ENCODE measurements at regions not wholly inside any gene's neighbourhood (a gene's known extent, or its start where the extent isn't known, plus 50 kb on each side); places are given as distances from the start of the nearest gene placed in this dataset.
A peak's percentile ranks its signal among the peaks of the same experiment; 100 is the strongest.

DNA sequence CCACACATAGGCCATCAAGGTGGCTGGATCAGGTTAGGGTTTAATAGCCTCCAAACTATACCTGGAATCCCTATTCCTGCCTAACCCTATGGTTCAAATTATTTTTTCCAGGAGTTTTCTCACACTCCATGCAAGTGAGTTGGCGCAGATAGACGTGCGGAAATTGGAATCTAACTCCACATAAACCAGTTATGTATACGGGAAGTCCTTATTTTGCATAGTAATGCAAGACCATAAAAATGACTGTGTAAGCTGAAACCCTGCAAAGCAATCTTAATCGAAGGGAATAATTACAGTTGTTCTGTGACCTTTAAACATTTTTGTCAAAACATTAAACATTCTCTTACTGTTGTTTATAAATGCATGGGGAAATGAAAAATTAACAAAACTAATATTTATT, 200.1 kb upstream of the SIX2 start:
- DNase-seq = no peak

- DNase-seq = no peak
Observed at GRCh38 chr2:45207101-45207500, 197.8 kb upstream of the SIX2 start.

- DNase-seq = no peak
Observed at GRCh38 chr2:45205985-45206384, 196.7 kb upstream of the SIX2 start.

- DNase-seq = no peak
Observed at GRCh38 chr2:45205480-45205879, 196.2 kb upstream of the SIX2 start.

DNA sequence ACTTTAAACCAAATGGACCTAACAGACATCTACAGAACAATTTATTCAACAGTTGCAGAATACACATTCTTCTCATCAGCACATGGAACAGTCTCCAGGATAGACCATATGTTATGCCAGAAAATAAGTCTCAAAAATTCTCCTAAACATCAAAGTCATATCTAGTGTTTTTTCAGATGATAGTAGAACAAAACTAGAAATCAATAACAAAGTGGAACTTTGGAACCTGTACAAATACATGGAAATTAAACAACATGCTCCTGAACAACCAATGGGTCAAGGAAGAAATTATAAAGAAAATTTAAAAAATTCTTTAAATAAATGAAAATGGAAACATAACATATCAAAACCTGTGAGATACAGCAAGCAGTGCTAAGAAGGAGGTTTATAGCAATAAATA, 194.1 kb upstream of the SIX2 start:
- DNase-seq = no peak

- peak; percentile 14 for DNase-seq
Observed at GRCh38 chr2:45199973-45200372, 190.7 kb upstream of the SIX2 start.

GRCh38 chr2:45195916-45196315, 186.7 kb upstream of the SIX2 start:
- no peak for DNase-seq

- no peak for DNase-seq
Observed at GRCh38 chr2:45194596-45194995, 185.3 kb upstream of the SIX2 start.

DNA sequence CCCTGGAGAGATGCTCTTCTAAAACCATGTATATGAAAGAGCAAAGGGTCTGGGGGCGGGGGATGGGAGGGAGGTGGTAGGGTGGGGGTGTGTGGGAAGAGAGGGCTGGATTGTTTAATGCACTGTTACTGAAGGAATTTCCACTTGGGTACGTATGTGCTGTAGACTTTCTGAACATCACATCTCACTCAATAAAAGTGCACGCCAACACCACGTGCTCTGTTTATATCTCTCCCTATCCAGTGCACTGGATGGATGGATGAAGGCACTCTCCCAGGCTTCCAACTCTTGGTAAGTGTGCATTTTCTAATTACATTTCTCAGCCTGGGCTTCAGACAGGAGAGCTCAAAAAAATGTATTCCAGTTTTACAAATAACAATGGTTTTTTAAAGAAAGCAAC, 184.3 kb upstream of the SIX2 start:
- no peak for DNase-seq

- no peak for DNase-seq
Observed at GRCh38 chr2:45192991-45193390, 183.7 kb upstream of the SIX2 start.

GRCh38 chr2:45192481-45192880, 183.2 kb upstream of the SIX2 start:
- no peak for DNase-seq

DNA sequence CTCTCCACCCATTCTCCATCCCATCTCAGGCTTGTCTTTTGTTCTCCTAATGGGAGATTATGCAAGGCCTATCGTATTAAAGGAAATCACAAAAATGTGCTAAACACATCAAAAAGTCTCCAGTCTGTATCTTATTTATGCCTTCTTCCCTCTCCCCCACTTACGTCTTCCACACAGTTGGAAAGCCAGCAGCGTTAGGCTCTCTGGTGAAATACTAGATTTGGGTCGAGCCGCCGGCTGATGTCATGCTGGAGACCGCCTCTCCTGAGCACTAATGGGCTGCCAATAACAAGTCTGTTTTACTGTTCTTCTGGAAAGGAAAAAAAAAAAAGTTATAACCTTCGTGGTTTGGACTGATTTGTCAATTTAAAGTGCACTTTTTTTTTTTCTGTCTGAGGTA, 182.7 kb upstream of the SIX2 start:
- no peak for DNase-seq

DNA sequence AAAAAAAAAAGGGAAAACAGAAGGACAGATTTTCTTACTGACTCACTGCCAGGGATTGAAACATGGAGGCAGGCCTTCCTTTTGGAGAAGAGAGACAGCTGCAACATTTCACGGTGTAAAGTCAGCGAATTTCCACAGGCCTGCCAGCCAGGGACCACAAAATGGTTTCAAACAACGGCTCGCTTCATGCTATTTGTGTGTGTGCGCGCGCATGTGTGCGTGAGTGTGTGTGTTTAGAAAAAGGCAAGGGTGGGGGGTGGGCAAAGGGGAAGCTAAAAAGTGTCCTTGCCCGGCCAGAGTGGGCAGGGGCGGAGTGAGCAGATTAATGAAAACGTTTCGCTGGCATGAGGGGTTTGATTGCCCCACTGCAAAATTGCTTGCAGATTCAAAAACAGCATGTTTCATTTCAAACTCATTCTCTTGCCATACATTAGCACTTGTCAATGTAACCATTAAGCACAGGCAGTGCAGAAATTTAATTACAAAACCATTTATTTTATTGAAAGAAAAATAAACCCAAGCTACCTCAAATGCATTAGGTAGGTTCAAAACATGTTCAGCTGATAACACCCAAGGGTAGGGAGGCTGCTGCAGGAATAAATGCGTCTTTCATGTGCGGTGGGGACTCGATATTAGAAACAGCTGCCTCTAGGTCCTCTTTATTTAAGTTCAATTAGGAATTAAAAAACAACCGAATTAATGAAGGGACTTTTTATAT, 182.1 kb upstream of the SIX2 start:
- no peak for DNase-seq

DNA sequence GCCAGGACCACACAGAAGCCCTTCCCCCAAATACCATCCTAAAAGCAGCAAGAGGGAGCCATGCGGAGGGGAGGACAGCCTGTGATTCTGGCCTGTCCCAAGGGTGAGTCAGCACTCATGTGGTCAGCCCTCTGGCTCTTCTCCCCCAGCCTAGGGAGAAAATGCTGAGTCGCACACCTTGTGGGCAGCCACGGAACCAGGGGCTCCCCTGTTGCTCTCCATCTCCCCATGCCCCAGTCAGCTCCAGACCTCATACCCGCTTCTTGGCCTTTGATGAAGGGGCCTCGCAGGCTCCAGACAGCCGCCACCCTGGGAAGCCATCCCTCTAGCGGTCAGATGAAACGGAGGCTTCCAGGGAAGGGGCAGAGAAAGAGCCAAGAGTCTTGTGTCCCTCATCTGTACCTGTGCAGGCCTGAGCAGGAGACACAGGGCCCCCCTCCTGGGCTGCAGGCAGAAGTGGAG, 181.3 kb upstream of the SIX2 start:
- DNase-seq = no peak

GRCh38 chr2:45184606-45185005, 175.4 kb upstream of the SIX2 start:
- peak; percentile 35 for DNase-seq

DNA sequence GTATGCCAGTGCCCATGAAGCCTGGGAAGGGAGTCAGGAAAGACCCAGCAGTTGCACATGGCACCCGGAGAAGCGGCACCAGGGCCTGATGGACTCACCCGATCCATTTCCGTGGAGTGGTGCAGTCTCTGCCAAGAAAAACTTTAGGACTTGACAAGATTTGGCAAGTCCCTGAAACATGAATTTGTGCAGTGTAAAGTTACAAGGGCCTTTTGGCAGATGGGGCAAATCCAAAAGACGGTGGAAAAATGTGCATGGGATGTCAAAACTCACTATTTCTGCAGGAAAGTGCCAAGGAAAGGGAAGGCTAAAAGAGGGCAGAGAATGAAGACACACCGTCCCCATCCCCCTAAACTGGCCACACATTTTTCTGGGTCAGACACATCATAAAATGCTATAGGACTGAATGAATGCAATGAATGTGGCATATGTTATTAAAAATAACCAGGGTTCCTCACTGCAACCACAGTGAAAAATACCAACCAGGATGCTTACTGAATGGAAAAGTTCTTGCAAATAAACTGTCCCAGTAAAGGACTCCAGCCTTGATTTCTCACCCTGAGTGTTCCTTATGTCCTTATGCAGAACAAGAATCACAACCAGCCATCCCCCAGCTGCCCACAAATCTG, 173.5 kb upstream of the SIX2 start:
- DNase-seq = no peak

DNA sequence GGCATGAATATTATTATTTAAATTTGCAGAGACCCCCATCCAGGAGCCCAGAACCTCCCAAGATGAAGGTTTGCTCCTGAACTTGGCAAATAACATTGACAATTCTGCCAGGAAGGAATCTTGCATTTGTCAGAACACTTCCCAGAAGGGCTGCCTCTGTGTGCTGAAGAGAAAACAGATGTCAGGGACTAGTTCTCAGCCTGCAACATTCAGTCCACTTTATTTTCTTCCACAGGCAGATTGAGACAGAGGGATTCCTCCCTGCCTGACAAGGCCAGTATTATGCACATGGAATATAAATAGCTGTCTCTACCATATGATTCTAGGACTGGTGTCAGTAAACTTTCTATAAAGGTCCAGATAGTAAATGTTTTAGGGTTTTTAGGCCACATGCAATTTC, 171.5 kb upstream of the SIX2 start:
- no peak for DNase-seq

- no peak for DNase-seq
Observed at GRCh38 chr2:45180033-45180746, 170.9 kb upstream of the SIX2 start.

DNA sequence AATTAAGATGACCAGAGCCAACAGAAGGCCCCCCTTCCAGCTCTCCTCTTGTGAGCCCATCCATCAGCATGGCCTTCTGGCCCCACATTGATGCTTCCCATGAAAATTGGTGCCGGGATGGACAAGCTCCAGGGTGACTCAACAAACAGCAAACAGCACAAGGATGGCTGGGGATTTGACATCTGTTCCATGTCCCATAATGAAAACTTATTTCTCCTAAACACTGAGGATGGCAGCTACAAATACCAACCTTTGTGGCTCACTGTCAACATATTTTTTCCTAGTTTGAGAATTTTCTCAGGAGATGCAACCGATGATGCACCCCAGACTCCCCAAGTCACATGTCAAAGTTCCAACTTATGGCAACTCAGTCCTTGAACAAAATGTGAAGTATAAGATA, 169.6 kb upstream of the SIX2 start:
- no peak for DNase-seq

DNA sequence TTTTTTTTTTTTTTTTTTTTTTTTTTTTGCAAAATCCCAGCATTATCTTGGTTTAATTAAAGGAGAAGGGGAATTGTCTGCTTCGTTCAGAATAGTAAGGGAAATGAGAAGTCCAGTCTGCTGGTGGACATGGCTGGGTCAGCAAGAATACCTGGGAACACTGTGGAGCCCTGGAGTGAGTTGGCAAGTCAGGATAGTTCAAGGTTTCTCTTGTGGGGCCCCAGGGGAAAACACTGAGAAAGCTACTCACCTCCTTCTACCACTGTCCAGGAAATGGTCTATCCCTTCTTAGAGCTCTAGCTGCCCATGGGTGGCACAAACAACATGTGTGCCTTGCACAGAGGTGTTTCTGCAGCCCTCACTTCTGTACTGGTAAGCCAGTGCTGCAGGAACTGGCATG, 169.1 kb upstream of the SIX2 start:
- DNase-seq = no peak

- peak; percentile 76 for DNase-seq
Observed at GRCh38 chr2:45177870-45178269, 168.6 kb upstream of the SIX2 start.

GRCh38 chr2:45176390-45176789, 167.1 kb upstream of the SIX2 start:
- DNase-seq = no peak

DNA sequence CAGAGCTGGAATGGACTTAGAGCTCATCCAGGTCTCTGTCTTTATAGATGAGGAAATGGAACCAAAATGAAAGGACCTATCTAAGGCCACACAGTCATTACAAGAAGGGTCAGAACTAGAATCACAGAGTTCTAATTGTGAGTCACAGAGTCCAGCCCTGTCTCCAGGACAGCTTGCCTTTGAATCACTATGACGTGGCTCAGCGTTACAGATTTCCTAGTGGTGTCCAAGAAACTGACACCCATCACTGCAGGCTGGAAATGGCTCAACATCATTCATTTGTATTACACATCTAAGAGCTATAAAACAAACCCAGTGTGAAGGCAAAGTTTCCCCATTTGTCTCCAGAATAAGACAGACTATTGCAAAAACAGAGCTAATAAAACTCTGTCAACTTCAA, 164.3 kb upstream of the SIX2 start:
- DNase-seq = peak; percentile 88

GRCh38 chr2:45172760-45173392, 163.6 kb upstream of the SIX2 start:
- no peak for DNase-seq
